ENCODE measurements at regions not wholly inside any gene's neighbourhood (a gene's known extent, or its start where the extent isn't known, plus 50 kb on each side); places are given as distances from the start of the nearest gene placed in this dataset.

DNA sequence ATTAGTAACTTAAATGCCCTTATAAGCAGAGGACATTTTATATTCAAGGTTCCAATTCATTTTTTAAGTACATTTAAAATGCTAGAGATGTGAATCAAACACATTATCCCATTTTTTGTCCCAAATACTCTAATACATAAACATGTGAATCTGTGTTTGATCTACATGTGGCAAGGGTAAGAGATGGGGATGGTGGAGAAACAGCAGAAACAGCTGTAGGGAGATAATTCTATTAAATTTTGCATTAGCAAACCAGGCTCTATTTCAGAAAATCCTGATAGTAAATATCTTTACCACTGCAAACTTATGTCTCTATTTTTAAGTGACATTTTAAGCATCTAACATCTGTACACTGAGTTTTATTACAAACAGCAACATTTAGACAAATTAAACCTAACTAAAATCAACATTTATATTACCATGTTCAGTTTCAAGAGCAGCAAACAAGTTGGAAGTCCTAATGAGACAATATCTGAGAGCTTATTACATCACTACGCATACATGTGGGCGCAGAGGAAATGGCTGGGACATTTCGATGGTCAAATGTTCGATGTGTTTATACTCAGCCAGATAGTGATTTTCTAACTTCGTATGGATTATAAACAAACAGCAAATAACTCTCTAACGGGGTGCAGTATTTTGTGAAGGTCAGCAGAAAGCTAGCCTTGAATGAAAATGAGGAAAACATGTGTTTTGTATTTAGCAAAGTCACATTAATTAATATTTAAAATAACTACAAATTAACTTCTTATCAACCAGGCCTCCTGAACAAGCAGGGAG is 165.1 kb downstream of the GJA1 start:
- Histone ChIP-seq H3K36me3 (no peaks in the 10 kb centered on the region), H3K9me3 (no peaks in the 10 kb centered on the region), H3K27me3 (no peaks in the 10 kb centered on the region), H3K27ac (no peak overlapping the region), H3K4me1 (peaks cover 8% of the 10 kb centered on the region), H3K4me3 (no peak overlapping the region)
- DNase-seq (ENCODE audit: low spot score in 2 of 2) = no peak
- WGBS = 73% methylated on average over 6 of the region's 6 CpGs
- TF ChIP-seq POLR2A (IDR thresholded peaks at IDR 0.05) = no peak
- no peak for TF ChIP-seq POLR2AphosphoS5 (IDR thresholded peaks at IDR 0.05)
- TF ChIP-seq, protein P1, sequence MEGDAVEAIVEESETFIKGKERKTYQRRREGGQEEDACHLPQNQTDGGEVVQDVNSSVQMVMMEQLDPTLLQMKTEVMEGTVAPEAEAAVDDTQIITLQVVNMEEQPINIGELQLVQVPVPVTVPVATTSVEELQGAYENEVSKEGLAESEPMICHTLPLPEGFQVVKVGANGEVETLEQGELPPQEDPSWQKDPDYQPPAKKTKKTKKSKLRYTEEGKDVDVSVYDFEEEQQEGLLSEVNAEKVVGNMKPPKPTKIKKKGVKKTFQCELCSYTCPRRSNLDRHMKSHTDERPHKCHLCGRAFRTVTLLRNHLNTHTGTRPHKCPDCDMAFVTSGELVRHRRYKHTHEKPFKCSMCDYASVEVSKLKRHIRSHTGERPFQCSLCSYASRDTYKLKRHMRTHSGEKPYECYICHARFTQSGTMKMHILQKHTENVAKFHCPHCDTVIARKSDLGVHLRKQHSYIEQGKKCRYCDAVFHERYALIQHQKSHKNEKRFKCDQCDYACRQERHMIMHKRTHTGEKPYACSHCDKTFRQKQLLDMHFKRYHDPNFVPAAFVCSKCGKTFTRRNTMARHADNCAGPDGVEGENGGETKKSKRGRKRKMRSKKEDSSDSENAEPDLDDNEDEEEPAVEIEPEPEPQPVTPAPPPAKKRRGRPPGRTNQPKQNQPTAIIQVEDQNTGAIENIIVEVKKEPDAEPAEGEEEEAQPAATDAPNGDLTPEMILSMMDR (IDR thresholded peaks at IDR 0.05) = no peak
- TF ChIP-seq EP300 (IDR thresholded peaks at IDR 0.05) = no peak

DNA sequence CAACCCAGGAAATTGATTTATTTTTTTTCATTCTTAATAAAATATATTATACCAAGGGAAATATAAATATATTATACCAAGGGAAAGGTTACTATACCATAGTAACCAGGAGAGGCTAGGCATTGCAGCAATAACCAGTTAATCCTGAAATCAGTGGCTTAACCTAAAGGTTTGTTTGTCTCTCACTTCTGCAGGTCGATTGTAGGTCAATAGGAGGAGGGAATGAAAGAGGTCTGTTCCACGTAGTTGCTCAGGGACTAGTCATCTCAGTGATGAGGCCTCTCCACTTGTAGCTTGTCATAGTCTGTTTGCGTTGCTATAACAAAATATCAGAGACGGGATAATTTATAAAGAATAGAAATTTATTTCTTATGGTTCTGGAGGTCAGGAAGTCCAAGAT is 168.0 kb downstream of the GJA1 start:
- H3K27ac ChIP-seq = no peak overlapping the region

DNA sequence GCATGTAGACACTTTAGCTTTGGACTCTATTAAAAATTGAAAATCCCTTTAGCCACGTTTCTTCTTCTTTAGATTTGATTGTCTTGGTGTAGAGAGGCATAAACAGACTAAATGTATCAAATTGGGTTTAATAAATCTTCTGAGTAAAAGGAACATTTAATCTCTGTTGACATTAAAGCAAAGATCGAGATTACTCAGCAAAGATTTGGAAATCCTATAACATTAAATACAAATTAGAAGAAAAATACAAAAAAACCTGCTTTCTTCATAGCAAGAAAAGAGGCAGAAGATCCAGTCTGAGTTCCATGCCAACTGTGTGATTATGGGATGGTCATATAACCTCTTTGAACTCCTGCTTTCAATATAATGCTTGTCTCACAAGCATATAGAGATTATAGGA is 172.3 kb downstream of the GJA1 start:
- WGBS = 77% methylated on average over 2 of the region's 2 CpGs
- TF ChIP-seq, protein P1 (IDR thresholded peaks at IDR 0.05) = no peak
- TF ChIP-seq POLR2AphosphoS5 (IDR thresholded peaks at IDR 0.05) (no peak), POLR2A (IDR thresholded peaks at IDR 0.05) (no peak), EP300 (IDR thresholded peaks at IDR 0.05) (no peak)
- no peak overlapping the region for H3K4me3 ChIP-seq
- H3K9me3 ChIP-seq = no peaks in the 10 kb centered on the region
- no peaks in the 10 kb centered on the region for H3K4me1 ChIP-seq
- no peaks in the 10 kb centered on the region for H3K27me3 ChIP-seq
- no peaks in the 10 kb centered on the region for H3K36me3 ChIP-seq
- H3K27ac ChIP-seq = no peak overlapping the region
- DNase-seq (ENCODE audit: low spot score in 2 of 2) = no peak

More for the DNA sequence above, 168.0 kb downstream of the GJA1 start:
- Histone ChIP-seq H3K4me3 (no peak overlapping the region), H3K4me1 (no peaks in the 10 kb centered on the region), H3K36me3 (no peaks in the 10 kb centered on the region), H3K9me3 (no peaks in the 10 kb centered on the region), H3K27me3 (no peaks in the 10 kb centered on the region)
- no peak for DNase-seq (ENCODE audit: low spot score in 2 of 2)
- no peak for TF ChIP-seq EP300 (IDR thresholded peaks at IDR 0.05)
- TF ChIP-seq, protein P1 (IDR thresholded peaks at IDR 0.05) = no peak
- TF ChIP-seq POLR2AphosphoS5 (IDR thresholded peaks at IDR 0.05) = no peak
- no peak for TF ChIP-seq POLR2A (IDR thresholded peaks at IDR 0.05)
- 80% methylated on average over 4 of the region's 4 CpGs for WGBS

DNA sequence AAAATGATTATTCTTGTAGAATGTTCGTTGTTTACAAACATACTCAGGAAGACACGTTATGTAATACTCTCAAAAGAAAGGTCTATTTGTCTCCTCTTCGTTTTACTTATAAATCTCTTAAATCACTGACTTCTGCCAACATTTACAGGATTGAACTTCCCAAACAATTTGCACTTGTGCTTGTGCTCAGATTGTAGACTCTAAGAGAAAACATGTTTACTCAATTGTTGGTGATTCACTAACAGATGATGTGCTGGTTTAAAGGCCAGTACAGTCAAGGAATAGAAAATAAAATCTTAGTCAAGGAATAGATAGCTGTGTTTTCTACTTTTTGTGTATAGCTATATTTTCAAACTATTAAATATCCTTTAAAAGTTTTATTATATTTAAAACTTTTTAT is 172.8 kb downstream of the GJA1 start:
- Histone ChIP-seq H3K4me3 (no peak overlapping the region), H3K27me3 (no peaks in the 10 kb centered on the region), H3K4me1 (no peaks in the 10 kb centered on the region), H3K36me3 (no peaks in the 10 kb centered on the region), H3K9me3 (no peaks in the 10 kb centered on the region), H3K27ac (no peak overlapping the region)
- DNase-seq (ENCODE audit: low spot score in 2 of 2) = no peak
- TF ChIP-seq, protein P1 (IDR thresholded peaks at IDR 0.05) = no peak
- TF ChIP-seq POLR2A (IDR thresholded peaks at IDR 0.05) (no peak), EP300 (IDR thresholded peaks at IDR 0.05) (no peak)
- WGBS = 58% methylated on average over 3 of the region's 3 CpGs

DNA sequence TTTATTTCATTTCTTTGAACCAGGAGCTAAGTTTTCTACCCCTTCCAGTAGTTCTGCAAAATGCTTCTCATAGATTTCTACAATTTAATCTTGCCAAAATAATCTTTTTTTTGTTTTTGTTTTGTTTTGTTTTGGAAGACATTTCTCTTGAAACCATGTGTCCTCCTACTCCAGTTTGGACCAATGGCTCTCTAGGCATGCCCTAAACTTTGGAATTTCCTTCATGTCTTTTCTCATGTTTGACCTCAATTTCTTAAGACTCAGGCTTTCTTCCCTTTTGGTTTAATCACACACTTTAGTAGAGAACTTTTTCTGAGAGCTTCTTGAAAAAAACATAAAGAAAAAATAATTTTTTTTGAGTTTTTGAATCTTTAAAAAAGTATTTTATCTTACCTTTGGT is 173.8 kb downstream of the GJA1 start:
- Histone ChIP-seq H3K36me3 (no peaks in the 10 kb centered on the region), H3K4me1 (no peaks in the 10 kb centered on the region), H3K27me3 (no peaks in the 10 kb centered on the region), H3K4me3 (no peak overlapping the region), H3K9me3 (no peaks in the 10 kb centered on the region), H3K27ac (no peak overlapping the region)
- TF ChIP-seq POLR2A (IDR thresholded peaks at IDR 0.05) (no peak), POLR2AphosphoS5 (IDR thresholded peaks at IDR 0.05) (no peak), EP300 (IDR thresholded peaks at IDR 0.05) (no peak)
- TF ChIP-seq, protein P1 (IDR thresholded peaks at IDR 0.05) = no peak
- no peak for DNase-seq (ENCODE audit: low spot score in 2 of 2)

Data from suprapubic skin (tissue), 4 donors.